Spleen (tissue), 3 donors: ENCODE measurements at regions not wholly inside any gene's neighbourhood (a gene's known extent, or its start where the extent isn't known, plus 50 kb on each side); places are given as distances from the start of the nearest gene placed in this dataset.

Experiments used
- POLR2A ChIP-seq, 3 donors: fragments of 450-650 bp; IDR thresholded peaks; one replicate each; pipeline ENCODE4 v1.5.1; 2017; ENCODE audit warnings: antibody characterized with exemption in 3 of 3, mild to moderate bottlenecking in 1 of 3
- POLR2AphosphoS5 ChIP-seq, 3 donors: sonication (generic); formaldehyde crosslinking; IDR thresholded peaks; one replicate each; pipeline ENCODE4 v1.5.1; 2017; ENCODE audit warnings: antibody characterized with exemption in 3 of 3

DNA sequence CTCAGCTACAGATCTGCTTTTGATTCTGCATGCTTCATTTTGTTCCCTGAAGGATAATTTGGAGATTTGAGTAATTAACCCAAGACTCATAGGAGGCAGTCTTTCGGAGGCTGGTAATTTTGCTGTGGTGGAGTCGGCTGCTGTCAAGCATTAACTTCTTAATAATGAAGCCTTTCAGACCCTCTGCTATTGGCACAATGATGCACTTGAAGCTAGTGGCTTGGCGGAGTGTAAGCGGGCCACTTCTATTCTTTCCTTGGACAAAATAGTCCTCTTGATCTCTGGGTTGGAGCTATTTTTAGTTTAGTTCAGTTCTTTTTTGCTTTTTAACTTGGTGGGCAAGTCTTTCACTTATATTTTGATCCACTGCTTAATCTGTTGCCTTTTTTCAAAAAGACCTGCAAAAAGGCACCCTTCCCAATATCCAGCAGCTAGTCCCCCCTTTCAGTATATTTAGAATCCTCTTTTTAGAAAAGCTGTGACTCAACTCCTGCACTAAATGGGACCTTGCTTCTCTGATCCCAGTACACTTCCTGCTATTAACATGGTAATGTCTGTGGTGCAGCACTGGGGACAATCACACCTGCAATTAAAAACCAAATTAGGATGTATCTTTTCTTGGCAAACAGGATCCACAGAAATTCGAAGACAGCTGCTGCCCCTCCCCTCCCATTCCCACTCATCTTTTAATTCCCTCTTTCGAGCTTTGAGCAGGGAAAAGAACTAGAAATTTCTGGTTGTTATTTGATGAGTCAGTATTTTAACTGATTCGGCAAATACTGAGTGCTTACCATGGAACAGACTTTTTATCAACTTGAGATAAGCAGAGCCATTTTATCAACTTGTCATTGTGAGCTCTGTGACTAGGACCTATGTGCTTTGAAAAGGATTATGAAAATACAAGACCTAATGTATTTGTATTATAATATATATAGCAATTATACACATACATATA lies 169.4 kb upstream of the ANKRD55 start:
- no peak for TF ChIP-seq POLR2A (IDR thresholded peaks at IDR 0.05)
- no peak for TF ChIP-seq POLR2AphosphoS5 (IDR thresholded peaks at IDR 0.05)
